HFFc6 (cell line): ENCODE measurements at regions not wholly inside any gene's neighbourhood (a gene's known extent, or its start where the extent isn't known, plus 50 kb on each side); places are given as distances from the start of the nearest gene placed in this dataset.
"Not testable (repeated sequence)": the region's sequence is repeated elsewhere in the genome, so short reads cannot be mapped to it uniquely, and the experiment has no call there.

Experiments used
- DNase-seq: peaks from one replicate; pipeline ENCODE4 v3.0.0-alpha.2; 2018
- H3K27ac Mint-ChIP-seq: 2 replicates; pipeline ENCODE4 v1.8.0; 2020; ENCODE audit warnings: mild to moderate bottlenecking, mixed read lengths
- H3K27me3 Mint-ChIP-seq: 2 replicates; pipeline ENCODE4 v1.8.0; 2021; ENCODE audit warnings: mild to moderate bottlenecking, moderate library complexity, mixed read lengths; ENCODE audit not compliant: insufficient read depth
- H3K36me3 Mint-ChIP-seq: 2 replicates; pipeline ENCODE4 v1.8.0; 2021; ENCODE audit warnings: low read depth, mixed read lengths
- H3K4me1 Mint-ChIP-seq: 2 replicates; pipeline ENCODE4 v1.8.0; 2020; ENCODE audit warnings: low read depth, mixed read lengths
- H3K4me3 Mint-ChIP-seq: 2 replicates; pipeline ENCODE4 v1.8.0; 2020; ENCODE audit warnings: mild to moderate bottlenecking, moderate library complexity, mixed read lengths
- H3K9me3 Mint-ChIP-seq: 2 replicates; pipeline ENCODE4 v1.8.0; 2020; ENCODE audit warnings: mild to moderate bottlenecking, mixed read lengths
- TF ChIP-seq, protein P1 (sequence below): fragments of 200-600 bp; sonication (generic); IDR thresholded peaks from 2 replicates; pipeline ENCODE4 v1.5.0; 2021; ENCODE audit warnings: antibody characterized with exemption, mild to moderate bottlenecking

DNA sequence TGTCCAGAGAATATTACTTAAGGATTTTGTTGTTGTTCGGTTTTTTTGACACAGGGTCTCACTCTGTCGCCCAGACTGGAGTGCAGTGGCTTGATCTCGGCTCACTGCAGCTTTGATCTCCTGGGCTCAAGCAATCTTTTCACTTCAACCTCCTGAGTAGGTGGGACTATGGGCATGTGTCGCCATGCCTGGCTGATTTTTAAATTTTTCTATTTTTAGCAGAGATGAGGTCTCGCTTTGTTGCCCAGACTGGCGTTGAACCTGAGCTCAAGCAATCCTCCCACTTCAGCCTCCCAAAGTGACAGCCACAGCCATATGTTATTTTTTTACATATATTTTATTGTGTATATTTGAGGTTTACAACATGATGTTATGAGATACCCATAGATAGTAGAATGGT, 86.8 kb upstream of the UMPS start:
- no peak for DNase-seq
- peaks cover 34% of the 10 kb centered on the region for H3K27me3 Mint-ChIP-seq
- no peak overlapping the region for H3K27ac Mint-ChIP-seq
- H3K36me3 Mint-ChIP-seq, result no peaks in the 10 kb centered on the region
- no peaks in the 10 kb centered on the region for H3K4me1 Mint-ChIP-seq
- H3K9me3 Mint-ChIP-seq, result no peaks in the 10 kb centered on the region
- TF ChIP-seq, protein P1, sequence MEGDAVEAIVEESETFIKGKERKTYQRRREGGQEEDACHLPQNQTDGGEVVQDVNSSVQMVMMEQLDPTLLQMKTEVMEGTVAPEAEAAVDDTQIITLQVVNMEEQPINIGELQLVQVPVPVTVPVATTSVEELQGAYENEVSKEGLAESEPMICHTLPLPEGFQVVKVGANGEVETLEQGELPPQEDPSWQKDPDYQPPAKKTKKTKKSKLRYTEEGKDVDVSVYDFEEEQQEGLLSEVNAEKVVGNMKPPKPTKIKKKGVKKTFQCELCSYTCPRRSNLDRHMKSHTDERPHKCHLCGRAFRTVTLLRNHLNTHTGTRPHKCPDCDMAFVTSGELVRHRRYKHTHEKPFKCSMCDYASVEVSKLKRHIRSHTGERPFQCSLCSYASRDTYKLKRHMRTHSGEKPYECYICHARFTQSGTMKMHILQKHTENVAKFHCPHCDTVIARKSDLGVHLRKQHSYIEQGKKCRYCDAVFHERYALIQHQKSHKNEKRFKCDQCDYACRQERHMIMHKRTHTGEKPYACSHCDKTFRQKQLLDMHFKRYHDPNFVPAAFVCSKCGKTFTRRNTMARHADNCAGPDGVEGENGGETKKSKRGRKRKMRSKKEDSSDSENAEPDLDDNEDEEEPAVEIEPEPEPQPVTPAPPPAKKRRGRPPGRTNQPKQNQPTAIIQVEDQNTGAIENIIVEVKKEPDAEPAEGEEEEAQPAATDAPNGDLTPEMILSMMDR, result no peak
- no peak overlapping the region for H3K4me3 Mint-ChIP-seq

DNA sequence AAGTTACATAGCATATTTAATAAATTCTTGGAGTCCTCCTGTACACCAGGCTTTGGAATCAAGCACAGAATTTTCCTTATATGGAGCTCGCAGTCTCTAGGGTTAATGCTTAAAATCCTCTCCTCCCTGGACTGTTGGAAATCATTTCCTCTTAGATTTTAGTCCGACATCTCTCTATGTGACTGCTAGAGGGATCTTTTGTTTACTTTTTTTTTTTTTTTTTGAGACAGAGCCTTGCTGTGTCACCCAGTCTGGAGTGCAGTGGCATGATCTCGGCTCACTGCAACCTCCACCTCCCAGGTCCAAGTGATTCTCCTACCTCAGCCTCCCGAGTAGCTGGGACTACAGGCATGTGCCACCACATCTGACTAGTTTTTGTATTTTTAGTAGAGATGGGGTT, 84.1 kb upstream of the UMPS start:
- H3K27me3 Mint-ChIP-seq, result peaks cover 30% of the 10 kb centered on the region
- not testable (repeated sequence) for H3K27ac Mint-ChIP-seq, H3K9me3 Mint-ChIP-seq, H3K4me1 Mint-ChIP-seq, H3K36me3 Mint-ChIP-seq, H3K4me3 Mint-ChIP-seq, DNase-seq

DNA sequence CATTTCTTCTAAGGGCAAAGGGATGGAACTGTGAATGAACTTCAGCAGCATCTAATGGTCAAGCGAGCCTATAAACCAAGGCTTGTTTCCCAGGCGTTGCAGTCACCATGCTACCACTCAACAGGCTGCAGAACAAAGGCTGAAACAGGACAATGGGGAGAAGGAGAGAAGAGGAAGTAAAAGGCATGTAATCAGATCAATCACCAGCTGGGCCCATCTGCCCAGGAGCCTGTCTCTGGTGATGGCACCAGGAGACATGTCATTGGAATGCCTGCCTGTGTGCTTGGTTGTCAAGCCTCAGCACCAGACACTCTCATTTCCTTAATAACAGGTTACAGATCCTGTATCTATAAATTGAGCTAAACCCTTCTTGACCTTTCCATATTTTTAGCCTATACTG, 81.7 kb upstream of the UMPS start:
- Mint-ChIP-seq H3K4me3 (no peak overlapping the region), H3K27me3 (peaks cover 38% of the 10 kb centered on the region), H3K27ac (no peak overlapping the region), H3K4me1 (no peaks in the 10 kb centered on the region), H3K36me3 (no peaks in the 10 kb centered on the region), H3K9me3 (no peaks in the 10 kb centered on the region)
- DNase-seq, result no peak
- TF ChIP-seq, protein P1, result no peak

DNA sequence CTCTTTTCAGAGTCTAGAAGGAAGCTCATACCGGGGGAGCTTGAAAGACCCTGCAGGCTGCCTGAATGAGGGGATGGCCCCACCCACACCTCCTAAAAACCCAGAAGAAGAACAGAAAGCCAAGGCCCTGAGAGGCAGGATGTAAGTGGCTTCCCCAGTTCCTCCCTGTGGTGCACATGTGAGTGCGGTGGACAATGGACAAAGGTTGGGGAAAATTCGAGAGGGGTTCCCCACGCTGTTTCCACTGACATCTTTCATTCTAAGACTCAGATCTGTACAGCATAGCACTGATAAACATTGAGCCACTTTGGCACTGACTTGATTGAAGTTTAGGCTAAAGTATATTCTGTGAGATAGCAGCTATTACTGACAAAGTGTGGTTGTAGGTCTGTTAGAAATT, 79.5 kb upstream of the UMPS start:
- H3K9me3 Mint-ChIP-seq, result no peaks in the 10 kb centered on the region
- H3K4me1 Mint-ChIP-seq, result no peaks in the 10 kb centered on the region
- DNase-seq, result no peak
- H3K4me3 Mint-ChIP-seq, result no peak overlapping the region
- TF ChIP-seq, protein P1, result no peak
- H3K36me3 Mint-ChIP-seq, result no peaks in the 10 kb centered on the region
- H3K27ac Mint-ChIP-seq, result no peak overlapping the region
- H3K27me3 Mint-ChIP-seq, result peaks cover 42% of the 10 kb centered on the region

DNA sequence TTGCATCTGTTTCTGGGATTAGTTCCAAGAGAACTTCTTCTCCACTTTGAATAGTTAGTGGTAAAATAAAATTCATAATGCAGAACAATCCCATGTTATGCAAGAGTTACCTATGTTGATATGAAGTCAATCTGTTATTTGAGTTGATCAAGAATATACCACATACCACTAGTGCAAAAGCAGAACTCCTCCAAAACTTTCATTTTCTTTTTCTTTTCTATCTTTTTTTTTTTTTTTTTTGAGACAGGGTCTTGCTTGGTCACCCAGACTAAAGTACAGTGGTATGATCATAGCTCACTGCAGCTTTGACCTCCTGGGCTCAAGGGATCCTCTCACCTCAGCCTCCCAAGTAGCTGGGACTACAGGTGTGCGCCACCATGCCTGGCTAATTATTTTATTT, 78.8 kb upstream of the UMPS start:
- H3K27me3 Mint-ChIP-seq, result peaks cover 36% of the 10 kb centered on the region
- H3K4me3 Mint-ChIP-seq, H3K4me1 Mint-ChIP-seq, DNase-seq, H3K27ac Mint-ChIP-seq, H3K9me3 Mint-ChIP-seq, H3K36me3 Mint-ChIP-seq: not testable (repeated sequence)

DNA sequence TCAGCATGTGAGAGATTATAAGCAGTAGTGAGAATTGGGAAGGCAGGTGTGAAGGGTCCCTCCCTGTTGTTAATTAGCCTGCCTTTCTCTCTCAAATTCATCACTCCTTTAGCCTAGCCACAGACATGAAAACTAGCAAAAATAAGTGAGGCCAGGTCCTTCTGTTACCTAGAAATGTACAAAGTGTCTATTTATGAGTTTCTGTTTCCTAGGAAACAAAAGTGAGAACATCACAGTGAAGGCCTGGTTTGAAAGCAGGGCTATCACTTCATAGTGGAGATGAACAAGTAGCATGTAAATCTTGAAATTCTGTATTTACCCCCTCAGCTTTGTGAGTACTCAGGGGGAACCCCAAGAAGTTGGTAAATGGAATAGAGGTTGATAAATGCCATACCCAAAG, 78.2 kb upstream of the UMPS start:
- Mint-ChIP-seq H3K4me1 (no peaks in the 10 kb centered on the region), H3K27ac (no peak overlapping the region), H3K9me3 (no peaks in the 10 kb centered on the region), H3K27me3 (peaks cover 34% of the 10 kb centered on the region), H3K4me3 (no peak overlapping the region), H3K36me3 (no peaks in the 10 kb centered on the region)
- TF ChIP-seq, protein P1, result no peak
- DNase-seq, result no peak

DNA sequence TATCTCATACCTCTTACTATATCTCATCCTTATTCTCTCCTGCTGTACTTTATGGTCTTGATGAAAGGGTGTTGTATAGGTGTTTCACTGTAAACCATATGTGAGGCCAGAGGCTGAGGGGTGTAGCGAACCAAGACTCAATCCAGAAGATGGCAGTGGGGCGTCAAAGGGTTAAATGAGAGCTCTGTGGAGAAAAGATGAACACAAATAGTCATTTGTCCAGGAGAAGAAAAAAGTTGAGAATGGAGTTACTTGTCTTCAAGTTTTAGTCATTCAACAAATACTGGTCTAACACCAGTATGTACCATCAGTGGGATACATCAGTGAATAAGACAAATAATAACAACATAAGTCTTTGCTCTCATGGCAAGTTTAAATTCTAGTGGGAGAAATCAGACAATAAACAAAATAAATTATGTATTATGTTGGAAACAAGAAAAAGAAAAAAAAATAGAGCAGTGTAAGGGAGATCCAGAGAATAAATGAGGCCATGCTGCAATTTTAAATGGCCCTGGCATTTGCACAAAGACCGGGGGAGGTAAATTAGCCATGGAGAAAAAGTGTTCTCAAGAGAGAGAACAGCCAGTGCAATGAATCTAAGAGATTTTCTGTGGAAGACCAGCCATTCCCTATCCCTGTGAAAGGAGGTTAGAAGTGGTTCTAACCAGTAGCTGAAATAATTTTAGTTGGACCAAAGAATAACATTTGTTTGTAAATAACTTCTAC, 77.0 kb upstream of the UMPS start:
- H3K9me3 Mint-ChIP-seq, result no peaks in the 10 kb centered on the region
- no peaks in the 10 kb centered on the region for H3K36me3 Mint-ChIP-seq
- H3K27ac Mint-ChIP-seq, result no peak overlapping the region
- H3K4me3 Mint-ChIP-seq, result no peak overlapping the region
- no peaks in the 10 kb centered on the region for H3K4me1 Mint-ChIP-seq
- TF ChIP-seq, protein P1, result no peak
- peaks cover 25% of the 10 kb centered on the region for H3K27me3 Mint-ChIP-seq
- no peak for DNase-seq
